NCI-H1105 treated with DMSO at 0.1 percent for 48 hours (cell line): ENCODE measurements at regions not wholly inside any gene's neighbourhood (a gene's known extent, or its start where the extent isn't known, plus 50 kb on each side); places are given as distances from the start of the nearest gene placed in this dataset.
"Not testable (repeated sequence)": the region's sequence is repeated elsewhere in the genome, so short reads cannot be mapped to it uniquely, and the experiment has no call there.

Experiments
- DNase-seq: peaks from one replicate; lab custom pipeline; 2025; lab: John Stamatoyannopoulos, UW

- DNase-seq: no peak
These were observed 1382.1 kb downstream of the AACS start for GRCh38 chr12:126447346-126447745.

- no peak for DNase-seq
These were observed 1386.6 kb downstream of the AACS start for GRCh38 chr12:126451809-126452208.

- DNase-seq: not testable (repeated sequence)
These were observed 1387.5 kb downstream of the AACS start for GRCh38 chr12:126452686-126453085.

DNA sequence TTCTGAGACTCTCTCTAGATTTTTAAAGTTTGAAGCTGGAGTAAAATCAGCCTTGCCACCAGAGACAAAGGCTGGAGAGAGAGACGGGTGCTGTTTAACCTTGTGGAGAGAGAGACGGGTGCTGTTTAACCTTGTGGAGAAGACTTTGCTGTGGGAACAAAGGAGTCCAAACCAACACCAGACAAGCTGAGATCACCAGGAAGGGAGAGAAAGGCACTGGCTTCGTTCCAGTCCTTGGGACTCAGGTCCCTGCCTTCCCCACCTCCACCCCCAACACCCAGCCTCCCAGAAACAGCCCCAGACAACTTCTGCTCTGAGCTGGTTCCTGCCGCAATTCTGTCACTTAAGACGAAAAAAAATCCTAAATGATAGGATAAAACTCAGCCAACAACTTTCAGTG is 1389.3 kb downstream of the AACS start:
- DNase-seq: no peak

DNA sequence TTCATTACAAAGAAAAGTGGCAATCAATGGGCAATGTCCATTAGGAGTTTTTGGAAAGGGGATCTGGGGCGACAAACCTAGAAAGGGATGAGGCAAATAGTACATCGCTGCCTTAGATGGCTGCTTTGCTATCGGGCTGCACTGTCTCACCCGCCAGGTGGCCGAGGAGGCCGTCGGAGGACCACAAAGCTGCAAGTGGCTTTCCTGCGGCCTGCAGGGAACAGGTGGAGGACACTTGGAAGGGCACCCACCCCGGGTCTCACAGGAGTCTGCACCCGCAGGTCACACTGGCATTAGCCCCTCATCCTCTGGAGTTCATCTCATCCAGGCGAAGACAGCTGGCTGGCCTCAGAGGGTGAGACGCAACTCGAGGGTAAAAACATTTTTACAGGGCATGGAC is 1392.5 kb downstream of the AACS start:
- DNase-seq: no peak

DNA sequence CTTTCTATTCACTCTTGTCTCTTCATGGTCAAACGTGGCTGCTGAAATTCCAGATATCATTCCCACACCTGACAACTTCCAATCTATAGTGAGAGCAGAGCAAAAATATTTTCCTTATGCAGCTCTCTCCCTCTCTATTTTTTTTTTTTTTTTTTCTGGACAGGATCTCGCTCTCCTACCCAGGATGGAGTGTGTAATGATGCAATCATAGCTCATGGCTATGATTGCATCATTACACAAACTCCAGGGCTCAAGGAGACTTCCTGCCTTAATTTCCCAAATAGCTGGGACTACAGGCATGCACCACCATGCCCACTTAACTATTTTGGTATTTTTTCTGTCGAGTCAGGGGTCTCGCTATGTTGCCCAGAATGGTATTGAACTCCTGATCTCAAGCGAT is 1398.9 kb downstream of the AACS start:
- no peak for DNase-seq

DNA sequence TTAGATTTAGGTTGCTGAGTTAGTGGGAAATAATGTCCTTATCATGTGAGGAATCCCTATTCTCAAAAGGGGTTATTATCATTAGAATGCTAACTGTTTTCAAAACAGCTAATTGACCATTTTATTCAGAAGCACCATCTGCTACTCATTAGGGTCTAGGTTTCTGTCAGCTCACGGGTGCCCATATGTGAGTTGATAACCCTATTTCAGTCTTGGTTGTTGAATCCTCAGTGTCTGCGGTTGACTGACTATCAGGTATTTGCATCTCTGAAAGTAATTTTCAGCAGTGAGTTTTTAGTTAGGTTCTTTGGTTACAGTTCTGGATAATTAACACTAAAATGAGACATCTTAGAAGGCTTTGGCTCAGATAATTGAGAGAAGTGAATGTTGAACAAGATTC is 1404.0 kb downstream of the AACS start:
- no peak for DNase-seq

GRCh38 chr12:126474703-126475102 is 1409.5 kb downstream of the AACS start:
- no peak for DNase-seq

- DNase-seq: no peak
These were observed 1415.2 kb downstream of the AACS start for GRCh38 chr12:126480451-126480850.

DNA sequence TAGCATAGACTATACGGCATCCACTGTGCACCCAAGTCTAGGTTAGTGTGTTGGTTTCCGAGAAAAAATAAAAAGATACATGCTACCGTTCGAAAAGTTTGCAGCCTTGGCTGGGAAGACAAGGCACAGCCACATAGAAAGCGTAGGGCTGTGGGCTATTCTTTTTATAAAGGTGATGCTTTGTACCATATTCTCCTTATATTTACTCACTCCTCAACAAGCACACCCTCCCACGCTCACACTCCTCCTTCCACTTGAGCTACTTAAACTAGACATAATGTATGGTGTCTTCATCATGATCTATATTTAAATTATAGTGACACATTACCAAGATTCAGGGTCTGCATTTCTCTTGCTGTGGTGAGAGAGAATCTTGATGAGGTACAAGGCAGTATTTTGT is 1416.5 kb downstream of the AACS start:
- DNase-seq: no peak

- no peak for DNase-seq
These were observed 1417.1 kb downstream of the AACS start for GRCh38 chr12:126482238-126482889.

DNA sequence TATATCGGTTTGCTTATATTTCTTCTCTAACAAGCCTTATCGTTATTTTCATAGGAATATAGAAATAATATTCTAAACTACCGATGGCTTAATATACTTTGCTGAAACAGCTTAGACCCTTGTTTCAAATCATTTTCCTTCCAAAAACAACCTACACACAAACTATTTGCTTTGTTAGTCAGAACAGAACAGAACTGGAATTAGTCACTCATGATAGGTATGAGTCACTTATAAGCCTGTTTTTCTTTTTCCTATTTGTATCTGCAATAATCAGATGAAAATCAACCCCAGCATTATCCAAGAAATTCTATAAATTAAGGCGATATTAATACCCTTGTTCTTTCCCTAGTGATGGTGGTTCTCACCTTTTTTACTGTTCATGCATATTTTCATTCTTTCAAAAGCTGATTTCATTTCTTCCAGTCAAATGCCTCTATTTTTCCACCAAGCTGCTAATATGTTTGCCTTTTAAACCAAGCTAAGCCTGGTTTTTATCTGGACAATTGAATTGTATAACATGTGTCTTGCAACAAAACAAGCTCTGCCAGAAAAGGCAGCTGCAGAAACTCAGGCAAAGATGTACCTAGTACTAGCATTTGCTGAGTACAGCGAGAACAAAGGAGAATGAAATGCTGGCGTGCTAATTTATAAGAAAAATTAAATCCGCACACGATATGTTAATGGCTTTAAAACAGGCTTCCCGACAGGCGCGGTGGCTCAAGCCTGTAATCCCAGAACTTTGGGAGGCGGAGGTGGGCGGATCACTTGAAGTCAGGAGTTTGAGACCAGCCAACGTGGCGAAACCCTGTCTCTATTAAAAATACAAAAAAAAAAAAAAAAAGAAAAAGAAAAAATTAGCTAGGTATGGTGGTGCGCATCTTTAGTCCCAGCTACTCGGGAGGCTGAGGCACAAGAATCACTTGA is 1418.2 kb downstream of the AACS start:
- no peak for DNase-seq

DNA sequence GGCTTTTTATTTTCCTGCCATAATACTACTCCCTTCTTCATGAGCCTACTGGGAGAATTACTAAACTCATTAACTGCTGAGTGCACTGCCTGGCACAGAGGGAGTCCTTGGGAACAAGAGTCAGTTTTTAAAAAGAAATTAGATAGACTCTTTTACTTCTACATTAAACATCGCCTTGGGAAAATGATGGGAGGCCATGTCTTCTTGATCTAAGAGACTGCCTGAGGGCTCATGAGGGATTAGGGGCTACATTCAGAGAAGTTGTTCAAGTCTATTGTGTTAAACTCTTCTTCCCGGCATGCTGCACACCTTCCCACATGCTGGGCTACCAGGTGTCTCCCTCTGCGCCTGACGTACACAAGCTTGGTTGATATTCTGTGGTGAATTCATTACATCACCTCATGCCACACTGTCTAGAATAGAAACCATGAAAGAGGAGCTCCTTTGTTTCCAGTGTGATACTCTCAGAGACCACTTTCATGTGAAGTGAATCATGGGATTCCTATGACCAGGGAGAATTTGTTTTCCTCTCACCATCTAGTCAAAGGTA is 1422.3 kb downstream of the AACS start:
- no peak for DNase-seq

- DNase-seq: no peak
These were observed 1423.6 kb downstream of the AACS start for GRCh38 chr12:126488806-126489205.

DNA sequence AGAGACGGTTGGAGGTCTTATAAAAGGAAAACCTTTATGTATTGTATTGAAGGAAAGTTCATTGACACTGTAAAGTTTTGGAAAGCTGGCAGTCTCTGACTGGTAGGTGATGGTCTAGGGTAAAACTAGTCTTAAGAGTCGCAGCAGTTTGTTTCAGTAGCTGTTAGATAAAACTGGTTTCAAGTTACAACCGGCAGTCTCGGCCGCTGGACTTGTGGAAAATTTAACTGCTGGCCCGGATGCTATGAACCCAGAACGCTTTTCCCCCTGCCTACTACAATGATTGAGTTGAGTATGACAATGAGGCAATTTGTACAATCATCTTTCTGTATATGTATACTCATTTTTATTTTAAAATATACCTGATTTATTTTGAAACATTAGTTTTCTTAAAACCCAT is 1426.9 kb downstream of the AACS start:
- no peak for DNase-seq

DNA sequence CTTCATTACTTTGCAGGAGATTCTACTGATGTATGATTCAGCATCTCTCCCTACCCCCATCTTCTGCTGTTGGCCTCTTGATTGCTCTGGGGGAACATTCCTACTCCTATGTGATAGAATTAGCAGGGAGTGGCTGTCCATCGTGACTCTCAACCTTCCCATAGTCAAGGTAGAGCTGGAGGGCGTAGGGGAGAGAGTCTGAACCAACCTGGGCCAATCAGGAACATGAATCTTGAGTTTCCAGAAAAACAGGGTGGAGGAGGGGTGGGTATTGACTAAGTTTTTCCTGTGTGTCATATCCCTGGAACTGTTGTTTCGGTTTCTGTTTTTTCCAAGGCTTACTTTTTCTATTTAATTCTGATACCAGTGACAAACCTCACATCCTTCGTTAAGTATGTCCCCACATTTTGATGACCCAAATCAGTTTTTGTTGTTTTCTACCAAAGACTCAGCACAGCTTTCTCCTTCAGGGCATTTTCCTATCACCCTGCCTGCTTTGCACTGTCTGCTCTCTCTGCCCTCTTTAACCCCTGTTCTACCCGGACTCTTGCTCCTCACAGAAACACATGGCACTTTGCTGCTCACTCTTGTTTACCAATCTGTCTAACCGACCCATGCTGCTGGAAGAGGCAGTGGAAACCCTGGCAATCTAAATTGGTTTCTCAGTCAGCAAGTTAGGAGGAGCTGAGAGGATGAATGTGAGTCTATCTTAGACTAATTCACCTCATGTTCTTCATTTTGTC is 1428.3 kb downstream of the AACS start:
- DNase-seq: no peak

DNA sequence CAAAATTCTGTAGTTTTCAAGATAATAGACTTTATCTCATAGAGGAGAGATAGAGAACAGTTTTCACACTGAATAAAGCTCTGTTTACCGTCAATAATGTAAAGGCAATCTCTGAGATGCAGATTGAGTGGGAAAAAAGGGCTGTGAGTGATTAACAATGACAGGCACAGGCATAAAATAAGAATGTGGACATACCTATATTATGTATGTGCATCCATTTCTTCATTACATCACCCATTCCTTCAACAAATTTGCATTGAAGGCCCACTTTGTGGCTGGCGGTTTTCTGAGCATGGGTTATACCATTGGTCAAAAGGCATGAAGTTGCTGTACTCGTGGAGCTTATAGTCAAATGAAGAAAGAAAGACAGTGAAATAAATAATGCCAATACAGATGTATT is 1431.0 kb downstream of the AACS start:
- DNase-seq: no peak

DNA sequence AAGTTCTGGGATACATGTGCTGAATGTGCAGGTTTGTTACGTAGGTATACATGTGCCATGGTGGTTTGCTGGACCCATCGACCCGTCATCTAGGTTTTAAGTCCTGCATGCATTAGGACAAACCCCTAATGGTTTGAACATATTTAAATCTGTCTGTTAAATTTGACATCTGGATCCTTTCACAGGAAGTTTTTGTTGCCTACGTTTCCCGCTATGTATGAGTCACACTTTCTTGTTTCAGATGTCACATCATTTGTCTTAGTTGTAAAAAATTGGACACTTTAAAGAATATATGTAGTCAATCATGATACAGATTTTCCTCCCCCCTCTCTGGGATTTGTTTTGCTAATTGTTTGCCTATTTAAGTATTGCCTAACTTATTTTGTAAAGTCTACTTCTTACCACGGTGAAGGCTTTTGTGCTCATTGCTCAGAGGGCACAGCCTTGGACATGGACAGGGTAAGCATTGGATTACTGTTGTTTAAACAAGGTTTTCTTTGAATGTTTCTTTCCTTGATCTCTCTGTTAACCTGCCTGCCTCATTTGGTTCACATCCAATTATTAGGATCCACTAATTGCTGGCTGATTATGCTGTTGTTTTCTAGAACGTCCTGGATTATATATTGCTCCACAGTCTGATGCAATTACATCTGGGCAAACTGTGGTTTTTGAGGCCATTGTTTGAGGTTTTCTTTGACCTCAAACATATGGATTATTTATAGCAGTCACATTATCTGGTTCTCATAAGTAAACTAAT is 1441.4 kb downstream of the AACS start:
- peak; percentile 45 for DNase-seq

DNA sequence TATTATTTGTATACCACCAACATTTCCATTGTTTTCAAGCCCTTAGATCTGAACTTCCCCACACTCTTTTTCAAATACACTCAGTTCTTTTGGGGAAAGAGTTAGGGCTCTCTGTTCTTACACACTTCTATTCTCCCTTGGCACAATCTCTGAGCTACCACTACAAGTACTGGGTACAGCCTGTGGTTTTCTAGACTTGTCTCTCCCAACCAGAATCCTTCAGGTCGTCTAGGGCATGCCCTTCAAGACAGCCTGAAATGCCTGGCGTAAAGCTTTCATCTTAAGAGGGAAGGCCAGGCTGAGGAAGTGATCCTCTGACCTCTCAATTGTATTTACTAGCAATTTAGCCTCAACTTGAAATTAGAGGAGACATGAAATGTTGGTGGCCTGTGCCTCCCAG is 1442.0 kb downstream of the AACS start:
- peak; percentile 45 for DNase-seq

- no peak for DNase-seq
These were observed 1444.3 kb downstream of the AACS start for GRCh38 chr12:126509572-126509971.

DNA sequence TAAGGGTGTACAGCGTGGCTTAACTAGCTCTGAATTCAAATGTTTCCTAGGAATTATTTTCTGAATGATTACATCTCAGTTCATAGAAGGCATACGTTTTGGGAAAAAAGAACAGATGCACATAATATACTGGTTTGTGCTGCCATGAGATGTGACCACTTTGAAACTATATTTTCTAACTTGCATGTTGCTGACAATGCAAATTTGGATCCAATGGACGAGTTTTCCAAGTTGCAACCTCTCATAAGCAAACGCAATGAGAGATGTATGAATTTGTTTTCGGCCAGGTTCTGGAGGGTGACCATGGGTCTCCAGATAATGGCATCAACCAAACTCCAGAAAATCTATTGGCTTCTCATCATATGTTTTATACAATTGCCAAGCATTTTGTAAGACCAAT is 1445.4 kb downstream of the AACS start:
- DNase-seq: no peak
